HG02885 (cell line): ENCODE measurements at regions not wholly inside any gene's neighbourhood (a gene's known extent, or its start where the extent isn't known, plus 50 kb on each side); places are given as distances from the start of the nearest gene placed in this dataset.

ENCODE experiments used
- ATAC-seq: cut with Tn5 transposase; IDR thresholded peaks from one replicate; pipeline ENCODE4 v1.9.1; 2021; ENCODE audit warnings: mild to moderate bottlenecking; ENCODE audit not compliant: unreplicated experiment, poor library complexity

DNA sequence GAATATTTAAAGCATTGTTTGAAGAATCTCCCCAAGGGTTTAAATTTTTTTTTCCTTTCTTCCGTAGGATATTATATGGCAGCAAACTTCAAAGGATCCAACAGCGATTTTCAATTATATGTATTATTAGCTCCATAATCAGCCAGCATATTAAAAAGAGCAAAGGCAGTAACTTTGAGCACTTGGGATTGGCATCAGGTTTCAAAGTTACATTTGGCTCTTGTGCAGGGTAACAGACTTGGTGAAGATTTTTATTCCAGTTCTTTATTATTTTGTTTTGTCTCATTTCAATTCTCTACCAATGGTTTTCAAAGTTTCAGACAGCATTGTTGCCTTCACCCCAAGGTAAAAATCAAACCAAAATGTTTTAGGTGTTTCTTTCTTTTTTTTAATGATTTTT, 116.7 kb upstream of the ZNF366 start:
- ATAC-seq: no peak

DNA sequence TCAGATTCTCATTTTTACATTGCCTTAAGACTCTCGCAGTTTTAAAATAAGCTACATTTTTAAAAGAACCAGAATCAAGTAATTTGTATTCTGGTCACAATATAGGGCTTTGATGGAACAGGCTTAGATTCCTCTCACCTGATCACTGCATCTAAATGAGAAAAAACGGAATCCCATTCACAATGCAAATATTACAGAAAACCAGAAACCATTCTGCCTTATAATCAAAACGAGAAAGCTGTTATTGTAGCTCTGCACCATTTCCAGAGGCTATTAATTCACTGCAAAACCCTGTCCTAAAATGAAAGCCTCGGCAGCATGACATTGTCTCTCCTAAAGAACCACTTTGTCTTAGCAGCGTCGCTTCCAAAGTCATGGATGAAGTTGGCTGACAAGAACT, 116.1 kb upstream of the ZNF366 start:
- ATAC-seq: no peak

DNA sequence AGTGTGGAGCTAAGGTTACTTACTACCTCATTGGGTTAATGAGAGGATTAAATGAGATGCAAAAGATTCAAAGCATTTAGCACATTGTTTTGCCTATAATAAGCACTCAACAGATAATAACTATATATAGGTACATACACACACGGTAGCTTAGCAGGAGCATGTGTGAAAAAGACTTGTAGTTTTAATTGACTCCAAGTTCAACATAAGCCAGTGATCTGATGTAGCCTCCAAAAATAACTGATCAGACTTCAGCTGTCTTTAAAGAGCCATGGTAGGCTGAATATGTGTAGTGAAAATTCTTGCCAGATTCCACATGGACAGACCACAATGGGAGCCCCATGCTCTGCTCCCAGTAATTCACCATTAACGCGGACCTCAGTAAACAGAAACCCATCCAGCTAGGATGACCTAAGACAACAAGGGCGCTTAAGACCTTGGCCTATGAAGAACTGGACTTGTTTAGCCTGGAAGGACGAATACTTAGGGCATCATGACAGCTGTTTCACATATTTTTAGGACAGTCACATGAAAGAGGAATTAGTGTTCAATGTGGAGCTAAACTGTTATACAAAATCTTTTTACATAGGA, 115.1 kb upstream of the ZNF366 start:
- no peak for ATAC-seq

DNA sequence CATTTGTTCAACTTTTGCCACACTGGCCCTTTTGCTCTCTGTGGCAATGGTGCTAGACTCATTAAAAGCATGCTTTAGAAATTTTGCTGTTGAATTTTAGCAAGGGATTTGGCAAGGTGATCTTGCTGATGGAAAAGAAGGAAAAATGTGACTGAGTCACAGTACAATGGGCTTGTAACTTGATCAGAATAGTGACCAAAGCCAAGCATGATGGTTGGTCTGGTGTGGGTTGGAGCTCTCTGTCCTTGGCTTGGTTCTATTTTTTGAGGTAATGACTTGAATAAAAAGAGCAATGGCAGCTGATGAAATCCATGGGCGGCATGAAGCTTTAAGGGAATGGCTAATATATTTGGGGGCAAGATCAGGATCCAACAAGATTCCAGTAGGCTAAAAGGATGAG, 114.4 kb upstream of the ZNF366 start:
- ATAC-seq: no peak

DNA sequence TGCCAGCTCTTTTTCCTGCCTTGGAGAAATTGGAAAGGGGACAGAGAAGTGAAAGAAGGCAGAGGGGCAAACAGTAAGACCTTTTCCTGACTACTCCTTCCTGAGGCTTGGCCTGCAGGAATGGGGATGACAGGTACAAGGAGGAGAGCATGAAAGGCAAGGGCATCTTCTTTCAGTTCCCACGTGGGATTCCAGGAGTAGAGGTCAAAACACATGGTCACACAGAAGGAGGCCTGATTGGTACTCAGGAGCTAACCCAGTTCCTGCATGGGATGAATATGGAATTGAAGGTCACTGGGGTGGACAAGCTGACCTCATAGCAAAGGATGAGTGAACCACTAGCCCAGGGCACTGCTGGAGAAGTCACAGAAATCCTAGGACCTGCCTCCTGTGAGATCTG, 112.5 kb upstream of the ZNF366 start:
- no peak for ATAC-seq

DNA sequence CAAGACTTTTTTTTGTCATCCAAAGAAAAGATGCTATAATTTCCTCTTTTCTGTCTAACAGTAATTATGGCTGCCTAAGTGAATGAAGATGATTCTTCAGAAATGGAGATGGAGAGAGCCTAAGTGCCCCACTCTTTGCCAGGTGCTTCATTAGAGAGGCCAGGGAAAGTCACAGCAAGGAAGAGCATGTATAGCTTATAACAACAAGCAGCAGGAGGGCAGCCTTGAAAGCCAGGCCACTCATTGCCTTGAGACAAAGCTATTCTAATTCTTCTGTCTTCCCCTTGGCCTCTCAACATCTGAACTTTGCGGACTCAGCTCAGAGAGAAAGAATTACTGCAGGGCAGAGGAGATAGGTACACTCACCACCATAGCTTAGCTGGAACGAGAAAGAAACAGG, 112.0 kb upstream of the ZNF366 start:
- ATAC-seq: no peak

DNA sequence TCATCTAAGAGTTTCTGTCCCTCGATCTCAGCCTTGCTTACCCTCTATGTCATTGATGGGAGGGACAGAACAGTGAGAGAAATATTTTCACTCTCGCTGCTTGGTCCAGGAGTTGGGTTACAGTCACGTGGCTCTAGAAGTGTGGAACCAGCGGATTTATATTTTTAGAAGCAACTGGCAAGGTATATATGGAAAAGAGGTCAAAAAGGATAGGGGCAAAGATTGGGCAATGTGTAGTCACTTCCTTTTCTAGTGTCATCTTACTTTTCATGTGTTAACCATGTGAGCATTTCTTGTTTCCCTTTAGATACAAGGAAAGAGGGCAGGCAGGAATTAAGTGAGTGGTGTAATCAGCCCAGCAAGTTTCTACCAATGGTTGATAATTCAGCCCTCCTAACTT, 111.5 kb upstream of the ZNF366 start:
- ATAC-seq: no peak

DNA sequence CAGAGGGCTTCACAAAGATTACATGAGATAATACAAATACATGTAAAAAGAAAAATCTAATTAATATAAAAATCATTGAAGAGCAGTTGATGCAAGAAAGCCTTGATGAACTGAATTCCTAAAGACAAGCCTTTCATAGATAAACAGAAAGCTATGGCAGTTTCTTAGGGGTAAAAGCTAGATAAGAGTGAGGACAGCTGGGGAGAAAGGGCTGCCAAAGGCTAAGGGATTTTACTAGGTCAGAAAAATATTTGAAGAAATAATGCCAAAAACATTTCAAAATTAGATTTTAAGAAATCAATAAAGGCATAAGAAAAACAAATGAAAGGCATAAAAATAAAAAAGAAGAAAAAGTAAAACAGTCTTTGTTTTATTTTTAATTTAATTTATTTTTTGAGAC, 107.9 kb upstream of the ZNF366 start:
- no peak for ATAC-seq

DNA sequence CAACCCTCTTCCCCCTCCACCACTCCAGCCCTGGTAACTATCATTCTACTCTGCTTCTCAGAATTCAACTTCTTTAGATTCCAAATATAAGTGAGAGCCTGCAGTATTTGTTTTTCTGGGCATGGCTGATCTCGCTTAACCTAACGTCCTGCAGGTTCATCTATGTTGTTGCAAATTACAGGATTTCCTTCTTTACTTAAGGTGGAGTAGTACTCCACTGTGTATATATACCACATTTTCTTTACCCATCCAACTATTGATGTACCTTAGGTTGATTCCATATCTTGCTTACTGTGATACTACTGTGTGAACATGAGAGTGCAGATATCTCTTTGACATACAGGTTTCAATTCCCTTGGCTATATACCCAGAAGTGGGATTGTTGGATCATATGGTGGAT, 106.3 kb upstream of the ZNF366 start:
- no peak for ATAC-seq

DNA sequence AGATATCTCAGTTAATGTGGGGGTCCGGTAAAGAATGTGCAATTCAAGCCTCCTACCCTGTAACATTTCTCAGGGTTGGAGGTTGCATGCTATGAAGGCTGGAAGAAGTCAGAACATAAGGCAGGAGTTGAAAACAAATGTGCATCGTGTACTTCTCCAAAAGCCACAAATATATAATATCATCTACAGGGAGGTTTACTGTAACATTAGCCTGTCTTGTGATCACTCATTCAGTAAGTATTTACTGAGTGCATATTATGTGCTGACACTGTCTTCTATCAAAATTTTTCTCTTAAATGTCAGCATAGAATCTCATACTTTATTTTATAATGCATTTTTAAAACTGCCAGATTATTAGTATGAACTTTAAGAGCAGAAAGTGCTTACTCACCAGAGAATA, 105.6 kb upstream of the ZNF366 start:
- ATAC-seq: no peak

DNA sequence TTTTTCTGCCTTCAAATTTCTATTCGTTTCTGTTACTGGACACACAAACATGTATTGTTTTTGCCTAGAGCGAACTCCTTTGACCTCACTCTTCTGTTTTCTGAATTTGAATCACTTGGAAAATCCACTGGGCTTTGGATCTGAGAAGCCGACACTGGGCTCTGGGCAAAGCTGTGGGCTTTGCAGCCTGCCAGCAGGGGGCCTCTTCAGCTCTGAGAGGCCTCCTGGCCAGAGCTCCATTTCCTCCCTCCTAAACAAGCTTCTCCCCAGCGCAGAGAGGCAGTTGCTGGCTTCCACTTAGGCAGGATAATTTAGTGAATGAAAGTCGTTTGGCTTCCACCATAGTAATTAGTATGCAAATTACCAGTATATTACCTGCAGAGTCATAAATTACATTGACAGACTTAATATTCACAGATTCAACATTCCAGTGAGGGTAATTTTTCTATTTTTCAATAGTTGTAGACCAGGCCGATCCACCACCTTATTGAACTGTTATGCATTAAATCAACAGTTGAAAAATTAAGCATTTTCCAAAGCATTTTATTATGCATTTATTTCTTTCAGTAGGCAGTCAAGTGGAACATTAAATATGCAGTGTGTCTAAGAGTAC, 104.0 kb upstream of the ZNF366 start:
- ATAC-seq: peak; percentile 86

DNA sequence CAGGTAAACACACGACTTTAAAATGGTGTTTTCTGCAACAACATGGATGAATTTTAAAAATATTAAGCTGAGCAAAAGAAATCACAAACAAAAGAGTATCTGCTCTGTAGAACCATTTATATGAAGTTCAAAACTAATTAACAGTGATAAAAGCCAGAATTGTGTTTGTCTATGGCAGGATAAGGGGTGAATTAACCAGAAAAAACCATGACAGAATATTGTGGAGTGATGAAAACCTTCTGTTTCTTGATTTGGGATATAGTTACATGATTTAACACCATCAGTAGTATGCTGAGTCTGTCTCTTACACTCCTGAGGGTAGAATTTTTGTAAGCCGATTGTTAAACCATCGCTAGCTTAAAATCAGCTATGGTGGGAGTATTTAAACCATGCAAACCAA, 101.7 kb upstream of the ZNF366 start:
- no peak for ATAC-seq

DNA sequence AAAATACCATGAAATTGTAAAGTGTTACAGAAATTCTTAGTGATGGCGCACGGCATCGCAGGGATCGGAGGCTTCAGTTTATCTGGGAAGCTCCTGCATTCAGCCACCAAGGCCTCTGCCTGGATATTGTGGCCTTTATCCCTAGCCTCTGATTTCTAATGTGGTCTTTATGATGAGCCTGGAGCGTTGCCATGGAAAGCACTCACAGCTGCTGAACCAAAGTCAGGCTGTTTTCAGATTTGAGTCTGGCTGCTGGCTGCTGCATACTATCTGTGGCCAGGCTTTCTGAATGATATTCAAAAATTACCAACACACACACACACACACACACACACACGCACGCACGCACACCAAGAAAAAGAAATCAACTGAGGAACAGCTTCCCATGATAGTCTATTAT, 101.1 kb upstream of the ZNF366 start:
- no peak for ATAC-seq

DNA sequence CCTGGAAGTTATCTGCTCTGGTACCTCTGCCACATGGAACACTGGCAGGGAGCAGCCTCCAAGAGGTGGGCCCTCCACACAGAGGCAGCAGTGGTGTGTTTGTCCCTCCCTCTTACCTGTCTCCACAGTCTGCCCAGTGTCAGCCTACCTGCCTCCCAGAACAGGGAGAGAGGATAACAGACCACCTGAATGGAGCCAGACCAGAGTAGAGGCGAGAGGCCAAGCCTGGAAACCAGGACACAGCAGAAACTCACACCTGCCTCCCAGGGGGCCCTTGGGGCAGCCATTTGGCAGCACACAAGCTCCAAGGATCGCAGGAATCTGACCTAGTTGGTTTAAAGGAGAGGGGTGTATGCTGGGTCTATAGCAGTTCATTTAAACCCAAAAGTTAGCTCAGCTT, 100.2 kb upstream of the ZNF366 start:
- ATAC-seq: no peak

DNA sequence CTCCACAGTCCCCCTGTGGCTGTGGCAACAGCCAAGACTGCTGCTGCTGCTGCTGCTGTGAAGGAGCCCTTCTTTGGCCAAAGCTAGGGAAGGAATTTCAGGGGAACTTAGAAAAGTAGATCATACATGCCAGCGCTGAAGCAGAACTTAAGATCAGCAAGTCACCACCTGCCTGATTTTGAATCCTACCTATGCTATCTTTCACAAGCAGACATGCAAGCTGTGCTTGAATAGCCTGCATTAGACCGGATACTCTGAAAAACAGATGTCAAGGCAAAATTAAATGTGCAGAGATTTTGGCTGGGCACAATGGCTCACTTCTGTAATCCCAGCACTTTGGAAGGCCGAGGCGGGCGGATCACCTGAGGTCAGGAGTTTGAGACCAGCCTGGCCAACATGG, 99.3 kb upstream of the ZNF366 start:
- no peak for ATAC-seq

DNA sequence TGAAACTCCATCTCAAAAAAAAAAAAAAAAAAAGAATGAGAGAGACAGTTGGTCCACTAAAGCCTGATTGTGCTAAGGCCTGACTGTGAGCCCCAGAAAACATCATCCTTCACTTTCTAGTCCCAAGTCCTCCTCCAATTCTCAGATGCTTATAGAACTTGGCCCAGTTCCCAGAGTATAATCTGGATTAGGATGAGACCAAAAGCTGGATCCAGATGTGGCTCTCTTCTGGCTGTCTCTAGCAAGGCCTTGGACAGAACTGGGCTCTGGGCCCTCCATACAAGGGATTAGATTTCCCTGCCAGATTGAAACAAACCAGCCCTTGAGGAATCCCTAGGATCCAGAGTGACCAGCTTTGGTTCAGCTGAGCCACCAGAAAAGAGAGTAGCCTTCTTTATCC, 98.4 kb upstream of the ZNF366 start:
- ATAC-seq: no peak

DNA sequence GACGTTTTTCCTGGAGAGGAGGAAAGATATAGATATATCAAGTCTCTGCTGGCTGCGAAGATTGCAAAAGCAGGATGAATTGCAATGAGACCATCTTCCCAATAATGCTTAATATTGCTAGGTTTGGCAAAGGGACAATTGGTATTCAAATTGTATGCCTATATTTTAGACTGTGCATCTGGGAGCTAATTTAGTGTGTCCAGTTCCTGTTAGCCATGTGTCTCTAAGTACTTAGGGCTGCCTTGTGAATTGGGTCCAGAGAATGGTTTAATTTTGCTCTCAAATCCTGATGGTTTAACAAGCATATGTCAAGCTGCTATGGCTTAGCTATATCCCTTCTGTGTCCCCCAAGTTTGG, 97.6 kb upstream of the ZNF366 start:
- ATAC-seq: no peak

DNA sequence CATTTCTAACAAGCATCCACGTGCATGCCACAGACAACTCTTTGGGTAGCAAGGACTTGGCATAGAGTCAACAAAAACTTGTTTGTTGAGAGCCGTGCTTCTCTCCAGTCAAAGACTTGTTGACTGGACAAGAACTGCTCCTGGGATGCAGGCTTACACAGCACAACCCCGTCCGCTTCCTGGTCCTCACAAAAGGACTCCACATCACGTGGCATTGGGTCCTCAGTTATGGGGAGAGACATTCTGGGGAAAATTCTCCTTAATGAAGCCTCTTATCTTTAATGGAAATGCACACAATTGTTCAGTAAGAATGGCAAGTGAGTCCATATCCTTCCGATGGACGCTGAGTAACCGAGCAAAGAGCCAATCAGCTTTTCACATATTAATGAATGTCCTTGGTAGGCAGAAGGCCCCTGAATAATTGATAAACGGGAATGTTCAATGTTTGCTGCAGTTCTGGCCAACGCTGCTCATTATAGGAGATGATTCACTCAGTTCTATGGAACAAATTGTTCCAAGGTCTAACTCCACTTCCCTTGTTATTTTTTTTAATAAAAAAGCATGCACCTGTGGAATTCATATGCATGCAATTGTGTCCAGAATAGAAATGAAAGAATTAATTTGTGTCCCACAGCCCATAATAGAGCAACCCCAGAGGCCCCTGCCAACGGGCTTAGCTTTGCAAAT, 97.0 kb upstream of the ZNF366 start:
- no peak for ATAC-seq

DNA sequence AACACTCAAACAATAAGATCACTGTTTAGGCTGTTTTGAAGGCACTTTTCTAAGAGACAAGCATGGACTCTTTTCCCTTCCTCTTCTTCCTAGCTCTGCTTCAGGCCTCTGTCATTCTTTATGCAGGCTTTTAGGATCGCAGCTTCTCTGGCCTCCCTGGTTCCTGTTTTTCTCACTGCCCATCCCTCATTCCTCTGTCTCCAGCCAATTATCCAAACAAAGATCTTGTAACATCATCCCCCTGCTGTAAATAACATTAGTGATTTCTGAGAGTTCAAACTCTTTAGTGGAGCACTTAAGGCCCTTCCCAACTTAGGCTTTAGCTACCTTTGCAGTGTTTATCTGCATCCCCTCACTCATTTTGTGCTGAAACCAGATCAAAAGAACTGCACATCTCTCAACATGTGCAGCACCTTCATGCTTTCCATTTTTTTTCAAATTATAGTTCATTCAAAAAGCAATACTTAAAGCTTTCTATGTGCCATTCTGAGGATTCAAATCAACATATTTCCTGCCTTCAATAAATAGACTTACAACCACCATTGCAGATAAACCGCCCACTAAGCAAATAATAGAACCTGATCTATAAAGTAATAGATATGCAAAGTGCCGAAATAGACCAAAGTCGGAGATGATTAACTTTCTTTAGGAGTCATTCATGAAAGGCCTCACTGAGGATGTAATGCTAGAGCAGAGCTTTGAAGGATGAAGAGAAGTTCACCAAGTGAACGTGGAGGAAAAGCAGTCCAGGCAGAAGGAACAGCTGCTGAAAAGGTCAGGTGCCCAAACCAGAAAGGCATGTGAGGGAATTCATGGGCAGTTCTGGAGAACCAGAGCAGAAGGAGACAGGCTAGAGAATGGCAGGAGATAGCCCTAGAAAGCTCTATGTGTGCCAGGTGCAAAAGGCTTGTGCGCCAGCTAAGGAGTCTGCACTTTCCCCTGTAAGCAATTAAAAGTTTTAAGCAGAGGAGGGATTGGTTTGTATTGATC, 95.8 kb upstream of the ZNF366 start:
- ATAC-seq: no peak

DNA sequence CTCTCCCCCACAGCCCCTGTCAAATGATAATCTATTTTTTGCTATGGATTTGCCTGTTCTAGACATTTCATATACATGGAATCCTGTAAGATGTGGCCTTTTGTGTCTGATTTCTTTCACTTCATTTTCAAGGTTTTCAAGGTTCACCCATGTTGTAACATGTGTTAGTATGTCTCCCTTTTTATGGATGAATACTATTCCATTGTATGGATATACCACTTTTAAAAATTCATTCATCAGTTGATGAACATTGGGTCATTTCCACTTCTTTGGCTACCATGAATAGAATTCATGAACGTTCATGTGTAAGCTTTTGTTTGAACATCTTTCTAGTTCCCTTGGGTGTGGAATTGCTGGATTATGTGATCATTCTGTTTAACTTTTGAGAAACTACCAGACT, 94.7 kb upstream of the ZNF366 start:
- ATAC-seq: no peak

DNA sequence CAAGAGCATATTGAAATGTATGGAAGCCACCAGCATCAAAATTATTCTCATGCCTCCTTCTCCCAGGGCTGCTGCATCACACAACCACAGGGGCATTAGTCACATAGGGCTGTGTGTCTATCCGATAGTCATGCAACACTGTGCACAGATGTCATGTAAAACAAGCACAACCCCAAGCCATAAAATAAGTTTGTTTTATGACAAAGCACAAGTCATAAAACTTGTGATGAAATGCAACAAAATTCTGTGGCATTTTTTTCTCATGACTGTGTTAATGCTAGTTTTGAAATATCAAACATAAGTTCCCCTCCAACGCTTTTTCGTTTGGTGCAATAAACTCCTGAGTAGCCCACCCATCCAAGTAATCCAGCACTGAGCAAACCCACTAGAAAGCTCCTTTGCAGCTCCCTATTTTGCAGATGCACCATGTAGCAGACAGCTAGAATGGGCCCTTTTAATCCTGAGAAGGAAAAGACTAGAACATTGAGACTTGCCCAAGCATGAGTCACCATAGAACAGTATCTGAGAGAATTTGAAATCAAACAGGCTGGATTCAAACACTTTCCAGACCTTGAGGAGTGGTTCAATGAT, 93.3 kb upstream of the ZNF366 start:
- no peak for ATAC-seq
